Right lobe of liver (tissue), 6 donors: ENCODE measurements at regions not wholly inside any gene's neighbourhood (a gene's known extent, or its start where the extent isn't known, plus 50 kb on each side); places are given as distances from the start of the nearest gene placed in this dataset.
"Not testable (repeated sequence)": the region's sequence is repeated elsewhere in the genome, so short reads cannot be mapped to it uniquely, and the experiment has no call there.

Source experiments
- ATAC-seq, 4 donors: fragments of 200-7000 bp; cut with Tn5 transposase; one replicate each; pipeline ENCODE4 v1.9.1; 2020; ENCODE audit warnings: mild to moderate bottlenecking in 4 of 4, moderate library complexity in 4 of 4
- DNase-seq, 3 donors: peaks; one replicate each; pipeline ENCODE4 v3.0.0-alpha.2; 2020
- H3K27ac ChIP-seq, 3 donors: fragments of 200-600 bp; one replicate each; pipeline ENCODE4 v1.8.0; 2022
- H3K27me3 ChIP-seq, 2 donors: fragments of 200-600 bp; one replicate each; pipeline ENCODE4 v1.8.0; 2022
- H3K36me3 ChIP-seq, 4 donors: fragments of 200-600 bp; sonication (generic) in 1 of 4; one replicate each; pipeline versions ENCODE4 v1.5.1 to v1.8.0; 2017 to 2022; ENCODE audit warnings: control low read depth in 1 of 4
- H3K4me1 ChIP-seq, 4 donors: fragments of 200-600 bp; sonication (generic) in 1 of 4; one replicate each; pipeline versions ENCODE4 v1.5.1 to v1.8.0; 2017 to 2022; ENCODE audit warnings: control low read depth in 1 of 4
- H3K4me3 ChIP-seq, 3 donors: fragments of 200-600 bp; one replicate each; pipeline ENCODE4 v1.8.0; 2022
- H3K9me3 ChIP-seq, 4 donors: fragments of 200-600 bp; sonication (generic) in 1 of 4; one replicate each; pipeline versions ENCODE4 v1.5.1 to v1.8.0; 2017 to 2022; ENCODE audit warnings: control low read depth in 1 of 4
- POLR2A ChIP-seq: fragments of 450-650 bp; IDR thresholded peaks from one replicate; pipeline ENCODE4 v1.6.1; 2017; ENCODE audit warnings: antibody characterized with exemption, mild to moderate bottlenecking
- WGBS: methylation state at CpG from one replicate; pipeline ENCODE4 v1.1.6; 2018; ENCODE audit warnings: low coverage, low lambda C conversion rate; ENCODE audit not compliant: insufficient coverage; ENCODE audit errors: missing lambda C conversion rate; 5-methylcytosine and 5-hydroxymethylcytosine counted together
- intact Hi-C, 2 donors: fragments of 100-400 bp; cut with DNase I; formaldehyde crosslinking; loops; one replicate each; pipeline versions ENCODE4 v1.11.2 to v1.14.1; 2022
- TF ChIP-seq, protein P1 (sequence below), 4 donors: fragments of 200-600 bp in 3 of 4; fragments of 450-650 bp in 1 of 4; IDR thresholded peaks; one replicate each; pipeline versions ENCODE4 v1.5.1 to v1.8.0; 2016 to 2022; ENCODE audit warnings: antibody characterized with exemption in 4 of 4, mild to moderate bottlenecking in 2 of 4
- donor health status: DM: no; HTN: yes; CAD: no.
- donor health status: DM: no; HTN: no; CAD: no.
- donor health status: DM: no; HTN: no; CAD: no.
- donor health status: DM: no; HTN: yes; CAD: no.
- donor health status: DM: no; HTN: yes; CAD: no.

DNA sequence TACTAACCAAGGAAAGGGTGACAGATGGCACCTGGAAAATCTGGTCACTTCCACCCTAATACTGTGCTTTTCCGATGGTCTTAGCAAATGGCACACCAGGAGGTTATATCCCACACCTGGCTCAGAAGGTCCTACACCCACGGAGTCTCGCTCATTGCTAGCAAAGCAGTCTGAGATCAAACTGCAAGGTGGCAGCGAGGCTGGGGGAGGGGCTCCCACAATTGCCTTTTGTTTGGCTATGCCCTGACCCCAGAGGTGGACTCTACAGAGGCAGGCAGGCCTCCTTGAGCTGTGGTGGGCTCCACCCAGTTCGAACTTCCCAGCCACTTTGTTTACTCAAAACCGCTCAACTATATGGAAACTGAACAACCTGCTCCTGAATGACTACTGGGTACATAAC lies 50.3 kb upstream of the UGT2B15 start:
- H3K4me3 ChIP-seq, H3K9me3 ChIP-seq, H3K36me3 ChIP-seq, intact Hi-C loops, H3K27me3 ChIP-seq, ATAC-seq, DNase-seq, H3K27ac ChIP-seq: not testable (repeated sequence)
- peaks cover 0 to 26% (median 8%) of the 10 kb centered on the region in 4 donors for H3K4me1 ChIP-seq
- 74% methylated on average over 2 of the region's 6 CpGs for WGBS

- no peaks in the 10 kb centered on the region for H3K9me3 ChIP-seq
- TF ChIP-seq POLR2A: no peak
- TF ChIP-seq, protein P1, sequence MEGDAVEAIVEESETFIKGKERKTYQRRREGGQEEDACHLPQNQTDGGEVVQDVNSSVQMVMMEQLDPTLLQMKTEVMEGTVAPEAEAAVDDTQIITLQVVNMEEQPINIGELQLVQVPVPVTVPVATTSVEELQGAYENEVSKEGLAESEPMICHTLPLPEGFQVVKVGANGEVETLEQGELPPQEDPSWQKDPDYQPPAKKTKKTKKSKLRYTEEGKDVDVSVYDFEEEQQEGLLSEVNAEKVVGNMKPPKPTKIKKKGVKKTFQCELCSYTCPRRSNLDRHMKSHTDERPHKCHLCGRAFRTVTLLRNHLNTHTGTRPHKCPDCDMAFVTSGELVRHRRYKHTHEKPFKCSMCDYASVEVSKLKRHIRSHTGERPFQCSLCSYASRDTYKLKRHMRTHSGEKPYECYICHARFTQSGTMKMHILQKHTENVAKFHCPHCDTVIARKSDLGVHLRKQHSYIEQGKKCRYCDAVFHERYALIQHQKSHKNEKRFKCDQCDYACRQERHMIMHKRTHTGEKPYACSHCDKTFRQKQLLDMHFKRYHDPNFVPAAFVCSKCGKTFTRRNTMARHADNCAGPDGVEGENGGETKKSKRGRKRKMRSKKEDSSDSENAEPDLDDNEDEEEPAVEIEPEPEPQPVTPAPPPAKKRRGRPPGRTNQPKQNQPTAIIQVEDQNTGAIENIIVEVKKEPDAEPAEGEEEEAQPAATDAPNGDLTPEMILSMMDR (IDR thresholded peaks at IDR 0.05): no peak
- H3K36me3 ChIP-seq: no peaks in the 10 kb centered on the region
- no peak overlapping the region for H3K27ac ChIP-seq
- no peaks in the 10 kb centered on the region for H3K27me3 ChIP-seq
- ATAC-seq: peak; percentile 54 to 86 (median 76)
- no peak overlapping the region for H3K4me3 ChIP-seq
- peaks cover 0 to 7% (median 1%) of the 10 kb centered on the region in 4 donors for H3K4me1 ChIP-seq
- DNase-seq: peak in 2 of 3 donors; percentile 41 to 51
- 58% methylated on average over 4 of the region's 7 CpGs for WGBS
- intact Hi-C loops: no loop called here
Observed at GRCh38 chr4:68724426-68724825, 54.0 kb upstream of the UGT2B15 start.

DNA sequence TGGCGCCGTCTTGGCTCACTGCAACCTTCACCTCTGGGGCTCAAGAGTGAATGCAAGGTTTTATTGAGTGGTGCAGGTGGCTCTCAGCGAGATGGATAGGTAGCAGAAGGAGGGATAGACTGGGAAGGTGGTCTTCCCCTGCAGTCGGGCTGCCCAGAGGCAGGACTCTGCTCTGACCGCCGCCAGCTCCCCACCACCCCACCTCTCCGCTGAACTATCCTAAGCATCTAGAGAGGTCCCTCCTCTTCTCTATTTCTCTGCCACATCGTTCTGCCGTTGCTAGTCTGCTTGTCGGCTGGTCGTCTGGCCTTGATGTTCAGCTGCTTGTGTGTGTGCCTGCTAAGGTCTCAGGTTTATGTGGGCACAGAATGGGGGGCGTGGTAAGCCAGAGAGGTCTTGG lies 54.5 kb upstream of the UGT2B15 start:
- Histone ChIP-seq H3K27me3 (no peaks in the 10 kb centered on the region), H3K4me3 (no peak overlapping the region), H3K27ac (no peak overlapping the region), H3K4me1 (peaks cover 0 to 2% (median 0%) of the 10 kb centered on the region in 4 donors), H3K9me3 (no peaks in the 10 kb centered on the region), H3K36me3 (no peaks in the 10 kb centered on the region)
- intact Hi-C loops: no loop called here
- 71% methylated on average over 2 of the region's 12 CpGs for WGBS
- no peak for DNase-seq
- TF ChIP-seq, protein P1 (IDR thresholded peaks at IDR 0.05): no peak
- TF ChIP-seq POLR2A: no peak
- ATAC-seq: no peak

DNA sequence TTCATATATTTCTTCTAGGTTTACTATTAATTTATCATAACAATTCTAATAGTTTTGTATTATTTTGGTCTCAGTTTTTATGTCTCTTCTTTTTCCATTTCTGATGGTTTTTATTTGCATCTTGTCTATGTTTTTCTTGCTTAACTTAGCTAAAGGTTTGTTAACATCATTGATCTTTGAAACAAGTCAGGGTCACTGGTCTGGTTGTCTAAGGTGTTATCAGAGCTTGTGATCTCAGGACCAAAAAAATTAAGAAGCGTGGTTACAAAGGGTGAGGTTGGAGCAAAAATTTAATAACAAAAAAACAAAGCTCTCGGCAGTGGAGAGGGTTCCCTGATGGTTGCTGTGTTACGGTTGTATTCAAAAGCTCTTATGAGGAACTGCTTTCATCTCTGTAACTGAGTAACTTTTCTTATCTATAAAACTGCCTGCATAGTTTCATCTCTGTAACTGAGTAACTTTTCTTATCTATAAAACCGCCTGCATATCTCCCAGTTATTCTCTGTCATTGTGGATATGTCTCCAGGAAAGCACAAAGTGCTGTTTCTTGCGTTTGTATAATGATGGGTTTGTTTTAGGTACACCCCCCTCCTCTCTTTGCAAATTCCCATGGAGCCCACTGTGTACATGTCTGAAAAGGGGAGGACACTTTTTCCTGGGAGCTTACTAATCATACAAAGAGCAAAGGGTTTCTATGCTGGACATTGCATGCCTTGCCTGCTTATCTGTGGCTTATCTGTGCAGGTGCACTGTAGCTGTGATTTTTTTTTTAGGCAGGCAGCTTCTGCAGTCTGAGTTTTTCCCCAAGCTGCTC lies 62.4 kb upstream of the UGT2B15 start:
- peak in 1 of 3 donors; percentile 53 for DNase-seq
- Histone ChIP-seq H3K4me1 (peaks cover 0 to 12% (median 2%) of the 10 kb centered on the region in 4 donors), H3K27me3 (no peaks in the 10 kb centered on the region), H3K4me3 (peak overlapping the region in 2 of 3 donors; percentile 5 to 9), H3K36me3 (no peaks in the 10 kb centered on the region), H3K9me3 (no peaks in the 10 kb centered on the region), H3K27ac (peak overlapping the region; percentile 45 to 81 (median 69))
- 3% methylated on average over 5 of the region's 5 CpGs for WGBS
- peak; percentile 87 to 93 (median 92) for ATAC-seq
- TF ChIP-seq, protein P1 (IDR thresholded peaks at IDR 0.05): no peak
- no peak for TF ChIP-seq POLR2A
- intact Hi-C loops: no loop called here

DNA sequence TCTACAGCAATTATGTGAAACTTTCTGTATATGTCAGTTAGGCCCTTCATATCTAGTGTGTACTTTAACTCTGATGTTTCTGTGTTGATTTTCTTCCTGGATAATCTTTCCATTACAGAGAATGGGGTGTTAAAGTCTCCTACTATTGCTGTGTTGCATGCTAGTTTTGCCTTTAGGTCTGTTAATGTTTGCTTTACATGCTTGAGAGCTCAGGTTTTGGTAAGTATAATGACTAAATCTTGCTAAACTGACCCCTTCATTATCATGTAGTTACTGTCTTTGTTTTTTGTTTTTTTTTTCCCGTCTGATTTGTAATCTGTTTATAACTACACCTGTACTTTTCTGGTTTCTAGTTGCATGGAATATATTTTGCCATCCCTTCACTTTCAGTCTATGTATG lies 63.6 kb upstream of the UGT2B15 start:
- H3K4me1 ChIP-seq: peaks cover 0 to 12% (median 2%) of the 10 kb centered on the region in 4 donors
- H3K36me3 ChIP-seq: no peaks in the 10 kb centered on the region
- 27% methylated on average over 1 of the region's 1 CpG for WGBS
- H3K9me3 ChIP-seq: no peaks in the 10 kb centered on the region
- DNase-seq: no peak
- intact Hi-C loops: no loop called here
- ATAC-seq: peak in 2 of 4 donors; percentile 15 to 21
- H3K27me3 ChIP-seq: no peaks in the 10 kb centered on the region
- H3K4me3 ChIP-seq: peak overlapping the region in 2 of 3 donors; percentile 3 to 5
- H3K27ac ChIP-seq: peak overlapping the region; percentile 23 to 81 (median 69)
- TF ChIP-seq POLR2A: no peak
- TF ChIP-seq, protein P1 (IDR thresholded peaks at IDR 0.05): no peak
